GM23338 (cell line): ENCODE measurements at regions not wholly inside any gene's neighbourhood (a gene's known extent, or its start where the extent isn't known, plus 50 kb on each side); places are given as distances from the start of the nearest gene placed in this dataset.

Experiments used
- ATAC-seq: fragments of 200-7000 bp; cut with Tn5 transposase; 3 replicates; pipeline ENCODE4 v1.9.1; 2020
- DNase-seq: peaks from one replicate; pipeline ENCODE4 v3.0.0-alpha.2; 2015; ENCODE audit warnings: low spot score
- H2AFZ ChIP-seq: fragments of 200-600 bp; sonication (generic); 2 replicates; pipeline ENCODE4 v1.8.0; 2016; ENCODE audit warnings: antibody characterized with exemption, mild to moderate bottlenecking, moderate library complexity
- H3F3A ChIP-seq: fragments of 200-600 bp; sonication (generic); replicated peaks from 2 replicates; pipeline ENCODE4 v1.8.0; 2017; ENCODE audit warnings: antibody characterized with exemption, mixed run types, low read depth
- H3K27ac ChIP-seq: fragments of 200-600 bp; sonication (generic); 2 replicates; pipeline ENCODE4 v1.6.1; 2016; ENCODE audit warnings: low read depth
- H3K27me3 ChIP-seq: fragments of 200-600 bp; sonication (generic); 2 replicates; pipeline ENCODE4 v1.8.0; 2016; ENCODE audit warnings: mild to moderate bottlenecking, mixed run types, moderate library complexity; ENCODE audit not compliant: insufficient read depth
- H3K36me3 ChIP-seq: fragments of 200-600 bp; sonication (generic); 2 replicates; pipeline ENCODE4 v1.8.0; 2016; ENCODE audit warnings: mild to moderate bottlenecking; ENCODE audit not compliant: insufficient read depth
- H3K4me1 ChIP-seq: fragments of 200-600 bp; sonication (generic); 2 replicates; pipeline ENCODE4 v1.8.0; 2016; ENCODE audit warnings: mild to moderate bottlenecking, moderate library complexity; ENCODE audit not compliant: insufficient read depth
- H3K4me2 ChIP-seq: fragments of 200-600 bp; sonication (generic); 2 replicates; pipeline ENCODE4 v1.7.1; 2017; ENCODE audit warnings: mixed run types
- H3K4me3 ChIP-seq: fragments of 200-600 bp; sonication (generic); 2 replicates; pipeline ENCODE4 v1.6.1; 2016; ENCODE audit warnings: mixed run types
- H3K79me2 ChIP-seq: fragments of 200-600 bp; sonication (generic); replicated peaks from 2 replicates; pipeline ENCODE4 v1.8.0; 2017; ENCODE audit warnings: mild to moderate bottlenecking; ENCODE audit not compliant: insufficient read depth
- H3K9me2 ChIP-seq: fragments of 200-600 bp; sonication (generic); 2 replicates; pipeline ENCODE4 v1.8.0; 2017; ENCODE audit not compliant: insufficient read depth
- H4K20me1 ChIP-seq: fragments of 200-600 bp; sonication (generic); replicated peaks from 2 replicates; pipeline ENCODE4 v1.8.0; 2017; ENCODE audit warnings: mild to moderate bottlenecking; ENCODE audit not compliant: insufficient read depth
- H3K27ac Mint-ChIP-seq: 2 replicates; pipeline ENCODE4 v1.8.0; 2020; ENCODE audit warnings: inconsistent platforms, mild to moderate bottlenecking, moderate library complexity, mixed read lengths
- H3K27me3 Mint-ChIP-seq: 3 replicates; pipeline ENCODE4 v1.8.0; 2022; ENCODE audit warnings: low read depth, mild to moderate bottlenecking, moderate library complexity, mixed read lengths, inconsistent platforms; ENCODE audit not compliant: insufficient read depth, poor library complexity
- H3K36me3 Mint-ChIP-seq: 3 replicates; pipeline ENCODE4 v1.8.0; 2021; ENCODE audit warnings: low read depth, mild to moderate bottlenecking, inconsistent platforms, moderate library complexity, mixed read lengths
- H3K4me1 Mint-ChIP-seq: 3 replicates; pipeline ENCODE4 v1.8.0; 2020; ENCODE audit warnings: mild to moderate bottlenecking, inconsistent platforms, mixed read lengths
- H3K4me3 Mint-ChIP-seq: 3 replicates; pipeline ENCODE4 v1.8.0; 2021; ENCODE audit warnings: moderate library complexity, mild to moderate bottlenecking, inconsistent platforms, mixed read lengths
- H3K9me3 Mint-ChIP-seq: 3 replicates; pipeline ENCODE4 v1.8.0; 2020; ENCODE audit warnings: moderate library complexity, mild to moderate bottlenecking, inconsistent platforms, mixed read lengths
- CREB1 ChIP-seq: fragments of 250-450 bp; sonication (Bioruptor Pico); IDR thresholded peaks from 2 replicates; pipeline ENCODE4 v1.5.0; 2020; ENCODE audit warnings: low read depth, mild to moderate bottlenecking, moderate library complexity
- CTCF ChIP-seq, 2 experiments: fragments of 200-600 bp in 1 of 2; sonication (generic) in 1 of 2; conservative IDR thresholded peaks; 2 replicates each; pipeline versions ENCODE4 v1.5.1 to v1.6.1; 2016 to 2017; ENCODE audit warnings: antibody characterized with exemption in 2 of 2, low read depth in 2 of 2, mild to moderate bottlenecking in 2 of 2, moderate library complexity in 1 of 2
- EZH2 ChIP-seq: fragments of 200-600 bp; sonication (generic); IDR thresholded peaks from one replicate; pipeline ENCODE4 v1.8.0; 2017; ENCODE audit warnings: antibody characterized with exemption, mild to moderate bottlenecking, low read depth; ENCODE audit not compliant: unreplicated experiment
- EZH2phosphoT487 ChIP-seq: fragments of 200-600 bp; sonication (generic); IDR thresholded peaks from one replicate; pipeline ENCODE4 v1.8.1; 2018; ENCODE audit warnings: antibody characterized with exemption; ENCODE audit not compliant: unreplicated experiment
- NANOG ChIP-seq: IDR thresholded peaks from 2 replicates; pipeline ENCODE4 v1.6.1; 2016; ENCODE audit warnings: antibody characterized with exemption, borderline replicate concordance
- POLR2AphosphoS5 ChIP-seq: IDR thresholded peaks from 2 replicates; pipeline ENCODE4 v1.6.1; 2016; ENCODE audit warnings: antibody characterized with exemption, low read depth
- REST ChIP-seq: IDR thresholded peaks from one replicate; pipeline ENCODE4 v1.6.1; 2018; ENCODE audit warnings: antibody characterized with exemption; ENCODE audit not compliant: unreplicated experiment
- STAT1 ChIP-seq: IDR thresholded peaks from one replicate; pipeline ENCODE4 v1.6.1; 2016; ENCODE audit warnings: antibody characterized with exemption; ENCODE audit not compliant: unreplicated experiment
- ZNF114 ChIP-seq: fragments of 250-450 bp; sonication (Bioruptor Pico); IDR thresholded peaks from 2 replicates; pipeline ENCODE4 v1.5.0; 2020; ENCODE audit warnings: mild to moderate bottlenecking, moderate library complexity
- ZNF331 ChIP-seq: fragments of 250-450 bp; sonication (Bioruptor Pico); IDR thresholded peaks from 2 replicates; pipeline ENCODE4 v1.5.0; 2020; ENCODE audit warnings: low read depth, mild to moderate bottlenecking, moderate library complexity
- ZNF462 ChIP-seq: fragments of 250-450 bp; sonication (Bioruptor Pico); IDR thresholded peaks from 2 replicates; pipeline ENCODE4 v1.5.0; 2020; ENCODE audit warnings: mild to moderate bottlenecking, moderate library complexity

- TF ChIP-seq ZNF462 (CRISPR knock-in tag) (no peak), ZNF114 (CRISPR knock-in tag) (no peak), NANOG (no peak)
These were observed 602.0 kb upstream of the EDIL3 start (continued) for GRCh38 chr5:84986688-84987087.

GRCh38 chr5:85000671-85001070 is 616.0 kb upstream of the EDIL3 start:
- Mint-ChIP-seq H3K4me3 (no peak overlapping the region), H3K4me1 (peaks cover 3% of the 10 kb centered on the region; the same call in 2 of the 3 replicates), H3K9me3 (peaks cover 3% of the 10 kb centered on the region; the same call in 1 of the 3 replicates), H3K36me3 (no peaks in the 10 kb centered on the region), H3K27ac (no peak overlapping the region), H3K27me3 (no peaks in the 10 kb centered on the region)
- peaks cover 4% of the 10 kb centered on the region; the same call in 1 of the 2 replicates for H3K9me2 ChIP-seq
- no peak for DNase-seq
- no peaks in the 10 kb centered on the region for H4K20me1 ChIP-seq
- H3K4me3 ChIP-seq = no peak overlapping the region
- ATAC-seq = no peak
- H3K4me2 ChIP-seq = no peak overlapping the region
- H3K27ac ChIP-seq = no peak overlapping the region
- no peaks in the 10 kb centered on the region for H3K36me3 ChIP-seq
- peak overlapping the region; percentile 74 for H2AFZ ChIP-seq
- H3K79me2 ChIP-seq = no peaks in the 10 kb centered on the region
- H3F3A ChIP-seq = no peaks in the 10 kb centered on the region
- no peaks in the 10 kb centered on the region for H3K4me1 ChIP-seq
- no peaks in the 10 kb centered on the region for H3K27me3 ChIP-seq
- TF ChIP-seq CREB1 (no peak), POLR2AphosphoS5 (no peak), ZNF331 (no peak), NANOG (no peak), CTCF (conservative IDR thresholded peaks at IDR 0.05; ENCODE audit: low read depth in 2 of 2) (no peak), EZH2 (no peak), STAT1 (no peak), EZH2phosphoT487 (no peak), REST (no peak)
